ENCODE measurements at regions not wholly inside any gene's neighbourhood (a gene's known extent, or its start where the extent isn't known, plus 50 kb on each side); places are given as distances from the start of the nearest gene placed in this dataset.

DNA sequence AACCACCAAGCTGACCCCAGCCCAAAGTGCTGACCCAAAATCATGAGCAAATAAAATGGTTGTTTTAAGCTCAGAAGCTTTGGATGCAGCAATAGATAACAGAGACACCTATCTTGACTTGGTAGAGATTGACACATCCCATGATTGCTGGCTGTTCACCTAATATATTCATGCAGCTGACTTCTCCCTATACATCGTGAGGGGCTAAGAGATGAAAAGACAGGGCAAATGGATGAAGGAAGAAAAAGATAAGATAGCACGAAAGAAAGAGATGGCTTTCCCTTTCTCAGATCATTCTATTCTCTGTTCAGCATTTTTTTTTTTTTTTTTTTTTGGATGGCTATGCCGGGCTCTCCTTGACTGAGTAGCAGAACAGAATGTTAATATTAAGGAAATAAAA, 141.5 kb upstream of the ADAMTS9 start:
- no peak for DNase-seq

DNA sequence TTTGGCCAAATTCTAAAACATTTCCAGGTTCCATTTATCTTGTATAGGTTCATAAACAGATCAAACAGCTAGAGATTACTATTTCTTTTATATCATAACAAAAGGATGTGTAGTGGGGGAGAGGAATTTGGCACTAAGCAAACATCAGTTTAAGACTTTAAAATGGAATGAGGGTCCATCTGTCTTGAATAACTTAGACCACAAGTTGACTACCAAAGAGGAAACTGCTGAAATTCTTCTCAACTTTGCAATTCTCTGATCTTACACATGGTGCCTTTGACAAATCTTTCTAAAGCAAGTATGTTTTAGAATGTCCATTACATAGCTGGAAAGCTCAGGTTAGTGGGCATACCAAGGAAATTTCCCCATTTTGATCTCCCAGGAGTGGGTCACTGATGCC, 140.5 kb upstream of the ADAMTS9 start:
- no peak for DNase-seq

DNA sequence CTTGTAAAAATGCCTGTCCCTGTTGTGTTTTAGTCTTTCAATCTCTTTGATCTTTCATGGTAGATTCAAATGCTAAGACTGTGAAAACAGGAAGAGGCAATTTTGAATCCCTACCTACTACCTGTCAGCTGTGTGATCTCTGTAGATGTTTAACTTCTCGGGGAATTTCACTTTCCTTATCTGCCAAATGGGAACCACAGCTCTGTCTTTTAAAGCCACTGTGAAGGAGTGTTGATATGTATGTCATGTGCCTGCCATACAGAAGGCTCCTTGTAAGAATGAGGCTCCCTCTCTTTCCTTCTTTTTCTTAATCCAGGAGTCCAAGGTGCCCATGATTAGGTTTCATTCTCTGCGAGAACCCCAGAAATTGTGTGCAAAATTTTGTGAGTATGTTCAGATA, 139.6 kb upstream of the ADAMTS9 start:
- DNase-seq: no peak

DNA sequence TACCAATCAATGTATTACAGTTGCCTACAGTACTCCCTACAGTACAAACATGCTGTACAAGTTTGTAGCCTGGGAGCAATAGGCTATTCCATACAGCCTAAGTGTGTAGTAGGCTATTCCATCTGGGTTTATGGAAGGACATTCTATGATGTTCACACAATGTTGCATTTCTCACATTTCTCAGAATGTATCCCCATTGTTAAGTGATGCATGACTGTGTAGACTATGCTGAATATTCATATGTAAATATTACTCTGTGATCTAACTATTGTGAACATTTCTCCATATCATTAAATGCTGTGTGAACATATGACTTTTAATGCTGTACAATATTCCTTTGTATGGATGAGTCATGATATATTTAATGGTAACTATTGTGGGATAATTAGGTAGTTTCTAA, 139.2 kb upstream of the ADAMTS9 start:
- no peak for DNase-seq

DNA sequence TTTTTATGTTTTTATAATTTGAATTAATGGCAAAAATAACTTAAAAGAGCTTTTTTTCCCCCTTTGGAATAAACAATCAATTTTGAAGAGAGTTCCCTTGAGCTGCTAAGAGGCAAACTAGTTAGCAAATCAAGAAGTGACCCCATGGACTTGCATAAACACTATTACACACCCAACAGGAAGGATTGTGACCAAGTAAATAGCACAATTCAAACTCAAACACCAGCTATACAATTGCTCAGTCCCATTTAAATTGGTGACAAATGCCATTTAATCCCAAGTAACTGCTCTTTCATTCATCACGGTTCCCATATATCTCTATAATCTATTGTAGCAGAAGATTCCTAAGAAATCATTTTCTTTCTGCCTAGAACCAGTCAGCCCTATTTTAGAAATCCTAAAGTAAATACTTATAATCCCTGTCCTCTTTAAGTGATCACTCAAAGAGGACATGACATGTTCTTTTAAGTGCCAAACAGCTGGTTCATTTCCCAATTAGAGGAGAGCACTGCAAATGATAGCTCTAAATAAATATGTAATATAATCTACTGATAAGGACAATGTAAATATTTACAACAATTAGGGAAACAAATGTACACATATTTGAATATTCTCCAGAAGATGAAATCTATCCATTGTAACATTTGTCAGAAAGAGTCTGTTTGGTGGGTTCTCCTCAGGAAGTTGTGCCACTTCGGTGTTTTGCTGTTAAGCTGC, 137.8 kb upstream of the ADAMTS9 start:
- DNase-seq: no peak

DNA sequence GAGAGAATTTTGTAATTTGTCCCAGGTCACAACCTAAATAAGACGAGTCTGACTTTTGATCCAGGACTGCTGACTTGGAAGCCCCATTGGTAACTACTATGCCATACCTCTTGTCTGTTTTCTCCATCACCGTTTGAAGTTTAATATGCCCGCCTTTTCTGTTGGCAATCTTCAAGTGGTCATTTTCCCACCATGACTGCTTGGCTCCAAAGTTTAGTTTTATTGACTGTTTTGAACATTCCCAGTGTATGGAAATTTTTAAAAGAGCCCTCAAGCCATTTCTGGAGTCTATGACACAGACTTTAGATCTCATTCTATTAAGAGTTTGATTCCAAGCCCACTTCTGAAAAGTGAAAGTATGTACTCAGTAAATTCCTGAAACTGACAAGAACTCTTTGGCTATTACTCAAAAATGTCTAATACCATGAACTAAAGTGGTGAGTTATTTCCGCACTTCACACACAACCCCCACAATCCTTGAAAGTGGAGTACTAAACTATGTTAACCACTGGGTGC, 136.7 kb upstream of the ADAMTS9 start:
- no peak for DNase-seq

DNA sequence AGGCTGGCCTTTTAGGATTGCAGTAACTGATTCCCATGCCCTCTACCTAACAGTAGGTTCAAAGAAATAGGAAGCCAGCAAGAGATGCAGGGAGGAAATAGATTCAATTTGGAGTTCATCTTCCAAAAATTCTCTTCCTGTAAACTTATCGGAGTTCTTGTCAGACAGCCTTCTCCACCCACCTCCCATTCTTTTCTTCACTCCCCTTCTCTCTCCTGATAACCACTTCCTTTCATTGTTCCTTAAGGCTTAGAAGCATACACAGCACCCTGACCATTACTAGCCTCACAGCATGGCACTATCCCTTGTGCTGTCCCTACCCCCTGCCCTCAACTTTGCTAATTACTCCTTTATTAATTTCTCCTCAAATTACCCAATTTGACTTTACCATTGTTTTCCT, 130.4 kb upstream of the ADAMTS9 start:
- DNase-seq: no peak

DNA sequence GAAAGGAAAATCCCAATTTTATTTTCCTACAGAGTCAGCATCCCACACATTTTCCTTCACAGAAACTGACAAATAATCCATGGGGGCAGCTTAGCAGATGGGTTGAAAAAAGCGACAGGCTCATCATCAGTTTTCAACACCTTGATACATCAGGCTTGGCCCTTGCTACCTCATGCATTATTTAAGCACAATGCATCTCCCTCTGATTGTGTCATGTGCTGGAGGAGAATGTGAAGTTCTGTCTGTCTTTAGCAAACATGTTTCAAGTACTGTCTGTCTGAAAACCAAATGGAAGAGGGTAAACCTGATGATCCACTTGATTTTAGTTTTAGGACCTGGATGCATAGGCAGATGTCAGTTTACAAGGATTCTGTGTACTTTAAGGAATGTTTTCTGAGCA, 128.6 kb upstream of the ADAMTS9 start:
- DNase-seq: no peak

DNA sequence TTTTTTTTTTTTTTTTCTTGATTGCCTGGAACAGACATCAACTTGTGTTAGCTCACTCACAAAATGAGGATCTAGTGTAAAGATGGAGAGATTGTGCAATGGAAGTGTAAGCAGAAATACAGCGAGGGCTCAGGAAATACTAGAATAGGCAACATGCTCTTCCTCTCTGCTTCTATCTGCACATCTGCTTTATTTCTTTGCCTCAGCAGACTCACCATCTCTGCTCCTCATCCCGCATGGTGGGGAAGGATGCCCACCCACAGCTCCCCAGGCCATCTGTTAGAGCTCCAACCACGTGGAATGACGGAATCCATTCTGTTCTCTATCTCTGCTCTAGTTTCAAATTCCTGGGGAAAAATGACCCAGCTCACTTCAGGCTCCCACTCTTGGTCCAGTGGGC, 128.0 kb upstream of the ADAMTS9 start:
- no peak for DNase-seq

DNA sequence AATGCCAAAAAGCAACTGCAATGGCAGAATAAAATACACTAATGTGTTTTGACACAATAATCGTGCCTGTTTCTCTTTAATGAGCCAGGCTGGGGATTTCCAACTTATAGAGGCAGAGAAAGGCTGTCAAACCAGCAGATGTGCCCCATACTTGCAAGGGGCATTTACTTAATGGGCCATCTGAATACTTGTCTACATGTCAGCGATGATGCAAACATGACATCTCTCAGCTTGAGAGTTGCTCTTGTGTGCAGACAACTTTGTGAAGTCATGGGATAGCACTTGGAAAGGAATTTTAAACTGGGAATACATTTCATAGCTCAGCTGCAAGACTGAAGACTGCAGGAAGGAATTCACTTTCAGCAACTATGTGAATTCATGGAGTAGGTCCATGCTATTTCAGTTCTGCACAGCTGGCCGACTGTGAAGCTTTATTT, 127.4 kb upstream of the ADAMTS9 start:
- DNase-seq: no peak

DNA sequence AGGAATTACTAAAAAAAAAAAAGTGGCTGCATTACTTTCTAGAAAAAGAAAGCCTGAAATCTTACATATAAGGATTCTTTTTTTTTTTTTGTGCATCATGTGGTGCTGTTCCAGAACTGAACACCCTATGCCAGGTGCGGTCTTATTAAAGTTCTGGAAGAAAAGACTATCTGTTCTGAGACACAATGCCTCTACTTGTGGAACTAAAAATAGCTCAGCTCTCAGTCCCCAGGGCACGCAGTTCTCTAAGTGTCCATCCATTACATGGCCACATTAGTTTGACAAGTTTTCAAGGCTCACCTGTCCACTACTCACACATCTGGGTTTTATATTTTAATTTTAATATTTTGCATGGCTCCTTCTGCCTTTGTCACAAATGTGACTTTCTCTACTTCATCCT, 126.6 kb upstream of the ADAMTS9 start:
- no peak for DNase-seq

DNA sequence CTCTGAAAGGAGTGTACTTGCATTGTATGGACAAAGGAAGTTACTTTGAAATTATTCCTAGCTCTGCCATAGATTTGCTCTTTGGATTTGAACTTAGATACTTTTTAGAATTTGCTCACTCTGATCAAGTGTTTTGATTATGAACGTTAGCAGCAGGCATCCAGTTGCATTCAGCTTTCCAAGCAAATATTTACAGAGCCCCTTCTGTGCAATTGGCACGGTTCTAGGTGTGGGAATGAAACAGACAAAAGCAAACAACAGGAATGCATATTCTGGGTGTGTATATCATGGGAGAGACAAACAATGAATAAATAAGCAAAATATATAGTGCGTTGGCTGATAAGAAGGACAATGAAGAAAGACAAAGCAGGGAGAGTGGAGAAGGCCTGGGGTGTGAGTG, 125.5 kb upstream of the ADAMTS9 start:
- DNase-seq: no peak

DNA sequence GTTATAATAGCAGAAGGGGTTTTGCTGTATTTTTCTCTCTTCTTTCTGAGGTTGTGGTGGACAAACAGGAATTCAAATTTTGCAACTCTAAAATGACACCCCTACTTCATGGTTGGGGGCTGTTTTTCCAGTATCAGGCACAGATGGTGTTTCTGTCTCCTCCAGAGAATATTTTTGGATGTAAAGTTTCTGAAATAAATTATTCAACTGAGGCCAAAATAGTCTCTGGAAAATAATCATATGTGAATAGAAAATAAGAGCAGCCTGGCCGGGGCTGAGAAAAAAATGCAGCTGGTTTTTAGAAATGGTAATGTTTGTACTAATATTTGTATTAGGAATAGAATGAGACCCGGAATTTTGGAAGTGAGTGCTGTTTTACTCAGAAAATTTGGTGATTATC, 121.3 kb upstream of the ADAMTS9 start:
- no peak for DNase-seq

DNA sequence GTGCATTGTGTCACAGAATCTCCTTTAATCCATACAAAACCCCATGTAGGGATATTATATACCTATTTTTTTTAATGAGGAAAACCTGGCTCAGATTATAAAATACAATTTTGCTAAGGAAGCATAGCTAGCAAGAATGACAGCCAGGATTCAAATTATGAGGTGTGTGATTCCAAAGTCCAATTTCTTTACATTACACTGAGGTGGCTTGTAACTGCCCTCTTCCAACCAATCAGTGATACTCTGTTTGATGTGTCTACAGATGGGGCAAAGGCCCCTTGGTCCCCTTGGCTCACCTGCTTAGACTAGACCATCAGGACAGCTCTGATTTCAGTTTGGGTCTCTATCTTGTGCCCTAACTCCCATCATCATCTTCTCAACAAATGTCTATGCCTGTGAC, 120.3 kb upstream of the ADAMTS9 start:
- no peak for DNase-seq

DNA sequence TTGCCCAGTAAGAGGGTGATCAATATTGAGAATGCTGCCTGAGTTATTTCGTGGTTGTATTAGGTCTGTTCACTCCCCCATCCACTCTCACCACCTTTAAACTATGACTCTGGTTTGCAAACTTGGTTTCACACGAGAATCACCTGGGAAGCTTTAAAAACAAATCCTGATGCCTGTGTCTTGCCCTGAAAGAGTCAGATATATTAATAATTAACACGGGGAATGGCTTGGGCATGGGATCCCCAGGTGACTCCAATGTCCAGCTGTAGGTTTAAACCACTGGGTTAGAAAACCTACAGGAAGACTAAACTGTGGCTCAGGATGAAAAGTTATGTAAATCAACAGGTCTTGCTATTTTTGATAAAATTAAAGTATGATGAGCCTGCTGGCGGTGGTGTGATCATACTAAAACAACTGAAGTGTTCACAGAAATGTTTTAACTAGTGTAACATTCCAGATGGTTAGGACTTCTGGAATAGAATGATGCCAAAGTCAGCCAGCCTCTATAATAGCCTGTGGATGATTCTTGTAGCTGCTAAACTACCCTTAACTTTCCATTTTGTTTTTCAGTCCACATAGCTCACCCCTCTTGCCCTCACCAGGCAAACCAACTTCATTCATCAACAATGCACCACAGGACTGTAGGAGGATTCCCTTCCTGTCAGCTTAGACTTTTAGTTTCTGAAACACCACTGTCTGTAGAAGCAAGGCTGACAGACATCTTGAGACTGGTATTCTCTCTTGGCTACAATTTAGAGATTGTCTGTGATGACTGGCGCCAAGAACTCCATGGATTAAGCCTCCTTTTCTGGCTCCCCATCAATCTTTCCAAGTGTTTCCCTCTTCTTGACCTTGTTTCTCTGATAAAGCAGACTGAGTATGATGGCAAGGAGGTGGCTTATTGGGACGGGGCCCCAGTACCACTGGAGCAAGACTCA, 119.1 kb upstream of the ADAMTS9 start:
- DNase-seq: no peak

DNA sequence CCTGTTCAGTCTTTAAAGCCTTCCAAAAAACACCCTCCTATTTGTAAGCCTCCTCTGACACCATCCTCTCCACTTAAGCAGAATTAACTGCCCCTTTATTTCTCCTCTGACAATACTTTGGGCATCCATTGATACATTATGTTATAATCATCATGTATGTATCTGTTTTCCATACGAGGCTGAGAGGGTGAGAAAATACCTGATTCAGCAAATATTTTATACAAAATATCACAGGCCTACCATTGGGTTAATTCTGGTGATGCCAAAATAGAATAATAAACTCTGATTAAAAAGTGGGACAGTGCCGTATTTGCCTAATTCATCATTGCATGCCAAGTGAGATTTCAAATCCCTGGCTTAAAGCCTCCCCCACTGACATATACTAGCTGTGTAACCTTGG, 118.2 kb upstream of the ADAMTS9 start:
- no peak for DNase-seq

DNA sequence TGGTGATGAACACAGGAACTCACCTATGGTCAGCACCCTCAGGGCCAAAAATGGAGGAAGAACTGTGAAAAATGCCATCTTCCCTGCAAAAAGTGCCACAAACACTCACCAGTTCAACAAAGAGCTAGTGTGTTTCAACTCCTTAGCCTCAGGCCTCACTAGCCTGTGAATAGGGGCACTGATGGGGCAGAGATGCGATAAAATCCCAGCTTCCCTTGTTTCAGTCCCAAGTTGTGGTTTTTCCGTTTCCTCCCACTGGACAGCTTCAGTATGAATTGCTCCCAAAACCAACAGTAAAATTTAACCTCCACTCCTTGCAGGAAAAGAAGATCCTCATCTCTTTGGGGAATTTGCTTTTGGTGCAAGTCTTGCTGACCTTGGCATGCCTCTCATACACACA, 117.4 kb upstream of the ADAMTS9 start:
- DNase-seq: no peak

DNA sequence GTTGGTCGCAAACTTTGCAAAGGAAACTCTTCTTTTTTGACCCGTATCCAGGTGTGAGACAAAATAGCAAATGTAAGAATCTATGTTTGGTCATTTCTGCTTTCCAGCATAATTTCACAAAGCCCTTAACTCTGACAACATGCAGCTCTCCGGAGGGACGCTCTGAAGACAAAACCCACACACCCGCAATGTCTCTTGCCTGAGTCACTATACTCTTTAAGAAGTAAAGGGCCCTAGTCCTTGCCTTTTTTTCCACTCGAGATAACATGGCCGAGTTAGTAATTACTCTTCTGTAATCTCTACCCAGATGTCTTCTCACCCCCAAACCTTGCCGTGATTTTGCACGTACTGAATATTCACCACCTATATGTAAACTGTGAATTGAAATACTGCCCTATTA, 115.7 kb upstream of the ADAMTS9 start:
- DNase-seq: no peak

DNA sequence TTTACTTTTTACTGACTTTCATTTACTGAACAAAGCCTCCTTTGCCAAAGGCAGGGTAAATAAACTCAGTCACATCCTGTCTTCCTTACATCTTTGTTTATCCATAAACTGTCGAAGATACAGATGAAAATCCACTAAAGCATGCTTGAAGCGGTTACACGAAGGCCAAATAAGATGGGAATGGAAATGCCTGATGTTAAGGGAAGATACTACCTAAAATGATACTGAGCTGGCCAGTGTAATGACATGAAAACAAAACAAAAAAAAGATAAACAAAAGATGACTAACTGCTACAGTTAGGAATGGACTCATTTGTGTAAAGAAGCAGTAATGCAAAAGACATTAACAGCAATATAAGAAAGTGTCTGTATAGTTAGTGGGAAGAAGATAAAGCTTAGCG, 114.7 kb upstream of the ADAMTS9 start:
- no peak for DNase-seq

DNA sequence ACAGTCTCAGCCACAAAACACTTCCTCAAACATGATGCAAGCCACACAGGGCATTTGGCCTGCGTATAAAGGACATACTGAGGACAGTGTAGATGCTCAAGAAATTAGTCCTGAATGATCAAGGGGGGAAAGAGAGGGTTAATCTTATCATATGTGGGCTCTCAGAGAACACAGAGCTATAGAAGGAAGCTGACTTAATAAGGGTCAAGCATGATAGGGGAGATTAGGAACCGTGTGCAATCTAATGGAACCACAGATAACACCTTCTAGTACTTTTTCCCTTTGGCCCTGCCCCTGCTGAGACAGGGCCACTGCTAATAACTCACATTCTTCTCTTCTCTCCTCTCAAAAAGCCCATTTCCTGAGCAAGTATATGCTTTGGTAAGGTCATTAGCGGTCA, 114.1 kb upstream of the ADAMTS9 start:
- no peak for DNase-seq

DNA sequence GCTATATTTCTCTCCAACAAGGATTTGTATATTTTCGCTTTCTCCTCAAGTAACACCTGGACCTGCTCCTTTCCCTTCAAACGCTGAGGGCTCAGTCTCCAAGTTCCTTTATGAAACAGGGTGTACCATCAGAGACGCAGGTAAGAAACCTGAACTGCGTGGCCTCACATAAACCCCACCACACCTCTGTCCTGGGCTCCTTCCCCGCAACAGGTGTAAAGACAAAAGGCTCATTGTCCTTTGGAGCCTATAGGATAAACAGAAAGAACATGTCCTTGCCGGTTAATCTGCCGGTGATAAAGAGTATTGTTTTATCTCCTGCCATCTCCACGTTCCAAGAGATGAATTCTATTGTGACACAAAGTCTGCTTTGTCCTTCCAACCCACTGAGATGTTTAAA, 111.8 kb upstream of the ADAMTS9 start:
- no peak for DNase-seq

DNA sequence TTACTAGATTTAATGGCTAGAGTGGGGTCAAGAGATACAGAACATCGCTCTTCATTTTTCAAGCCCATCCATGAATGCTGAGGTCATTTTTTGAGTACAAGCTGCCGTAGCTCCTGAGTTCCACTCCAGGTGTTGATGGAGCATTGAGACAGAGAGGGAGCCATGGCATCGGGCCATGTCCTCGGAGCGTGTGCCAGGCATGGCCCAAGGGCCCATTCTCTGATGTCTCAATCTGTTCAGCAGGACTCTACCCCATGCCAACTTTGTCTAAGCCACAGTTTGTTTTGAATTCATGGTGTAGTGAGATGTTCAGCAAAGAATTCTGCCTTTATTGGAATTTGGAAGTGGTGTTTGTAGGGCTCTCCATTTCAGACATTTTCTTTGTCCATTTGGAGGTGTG, 110.5 kb upstream of the ADAMTS9 start:
- no peak for DNase-seq

DNA sequence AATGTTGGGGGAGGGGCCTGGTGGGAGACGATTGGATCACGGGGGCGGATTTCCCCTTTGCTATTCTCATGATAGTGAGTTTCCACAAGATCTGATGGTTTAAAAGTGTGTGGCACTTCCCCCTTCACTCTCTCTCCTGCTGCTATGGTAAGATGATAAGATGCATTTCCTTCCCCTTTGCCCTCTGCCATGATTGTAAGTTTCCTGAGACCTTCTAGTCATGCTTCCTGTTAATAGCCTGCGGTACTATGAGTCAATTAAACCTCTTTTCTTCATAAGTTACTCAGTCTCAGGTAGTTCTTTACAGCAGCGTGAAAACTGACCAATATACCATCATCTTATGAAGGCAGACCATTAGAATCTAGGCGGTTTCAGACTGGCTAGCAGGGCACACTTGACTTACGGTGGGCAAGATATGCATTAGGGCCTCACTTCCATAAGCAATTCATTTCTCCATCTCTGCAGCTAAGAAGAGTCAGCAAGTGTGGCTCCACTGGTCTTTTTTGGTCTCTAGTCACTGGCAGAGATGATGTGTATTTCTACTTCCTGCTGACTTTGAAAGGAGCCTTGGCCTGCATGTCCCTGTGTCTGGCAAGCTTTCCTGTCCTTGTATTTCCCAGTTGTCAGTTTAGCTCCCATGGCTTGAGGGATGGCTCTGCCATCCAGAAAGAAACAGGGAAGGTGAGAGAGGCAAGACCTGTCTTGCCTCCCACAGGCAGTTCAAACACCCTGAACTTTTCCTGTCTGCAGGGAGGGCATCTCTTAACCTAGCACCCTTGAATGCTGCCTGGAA, 109.0 kb upstream of the ADAMTS9 start:
- DNase-seq: no peak

Data from NCI-H2081 treated with DMSO at 0.1 percent for 48 hours (cell line).